HG02840 (cell line): ENCODE measurements at regions not wholly inside any gene's neighbourhood (a gene's known extent, or its start where the extent isn't known, plus 50 kb on each side); places are given as distances from the start of the nearest gene placed in this dataset.
"Not testable (repeated sequence)": the region's sequence is repeated elsewhere in the genome, so short reads cannot be mapped to it uniquely, and the experiment has no call there.

Experiments used
- ATAC-seq: cut with Tn5 transposase; IDR thresholded peaks from one replicate; pipeline ENCODE4 v1.9.1; 2021; ENCODE audit warnings: mild to moderate bottlenecking, moderate library complexity, moderate number of reproducible peaks; ENCODE audit not compliant: unreplicated experiment, low FRiP score

GRCh38 chr12:67107235-67107634 is 161.9 kb upstream of the CAND1 start:
- ATAC-seq = no peak

DNA sequence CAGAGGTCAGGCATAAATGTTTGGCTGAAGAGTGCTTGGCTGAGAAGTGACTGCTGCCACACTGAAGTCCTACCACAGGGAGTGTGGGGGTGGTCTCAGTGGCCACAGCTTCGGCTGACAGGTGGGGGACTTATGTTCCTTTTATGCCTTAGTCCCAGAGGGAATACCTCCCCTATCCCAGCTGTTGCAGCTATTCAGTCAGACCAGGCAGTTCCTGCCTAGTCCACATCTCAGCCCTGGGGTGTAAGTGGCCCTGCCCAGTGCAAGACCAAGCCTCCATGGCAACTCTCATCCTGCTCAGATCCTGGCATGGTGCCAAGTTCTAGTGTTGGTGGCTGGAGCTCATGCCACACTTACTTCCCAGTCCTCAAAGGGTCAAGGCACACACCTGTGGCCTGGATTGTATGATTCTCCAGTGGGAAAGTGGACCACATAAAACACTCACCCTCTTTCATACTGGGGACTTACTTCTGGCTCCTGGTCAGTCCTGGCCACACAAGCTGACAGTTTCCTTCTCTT is 161.3 kb upstream of the CAND1 start:
- ATAC-seq = no peak

- not testable (repeated sequence) for ATAC-seq
Measured at GRCh38 chr12:67110345-67110744, 158.8 kb upstream of the CAND1 start.

DNA sequence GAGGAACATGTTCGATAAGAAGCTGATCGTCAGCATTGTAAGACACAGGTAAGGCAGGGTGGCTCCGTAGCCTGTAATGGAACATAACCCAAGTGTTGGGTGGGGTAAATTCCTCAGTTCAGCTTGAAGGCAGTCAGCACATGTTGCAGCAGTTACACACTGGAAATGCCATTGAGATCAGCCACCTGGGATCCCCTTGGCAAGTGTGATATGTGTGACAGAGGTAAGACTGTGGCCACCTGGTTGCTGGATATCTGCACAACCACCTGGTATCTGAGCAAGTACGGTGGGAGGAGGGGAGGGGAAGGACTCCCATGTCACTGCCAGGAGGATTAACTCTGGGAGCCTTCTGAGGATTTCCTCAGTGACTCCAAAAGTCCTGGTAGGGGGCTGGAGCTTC is 158.0 kb upstream of the CAND1 start:
- no peak for ATAC-seq

DNA sequence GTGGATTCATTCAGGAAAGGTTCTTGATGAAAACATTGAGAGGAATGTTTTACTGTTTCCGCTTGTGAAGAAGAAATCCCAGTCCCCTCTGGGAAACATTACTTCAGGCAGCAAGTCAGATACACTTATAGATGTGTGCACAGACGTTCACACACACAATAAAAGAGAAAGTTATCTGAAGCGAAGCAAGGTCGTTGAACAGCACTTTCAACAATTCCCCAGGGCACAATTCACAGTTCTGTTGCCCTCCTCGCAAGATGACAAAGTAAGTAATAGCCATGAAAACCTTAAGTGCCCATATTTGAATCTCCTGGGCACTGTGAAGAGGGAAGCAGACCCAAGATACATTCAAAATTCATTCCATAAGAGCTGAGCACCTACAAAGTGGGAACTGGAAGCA is 156.6 kb upstream of the CAND1 start:
- ATAC-seq = no peak

- no peak for ATAC-seq
Measured at GRCh38 chr12:67116134-67116533, 153.0 kb upstream of the CAND1 start.

DNA sequence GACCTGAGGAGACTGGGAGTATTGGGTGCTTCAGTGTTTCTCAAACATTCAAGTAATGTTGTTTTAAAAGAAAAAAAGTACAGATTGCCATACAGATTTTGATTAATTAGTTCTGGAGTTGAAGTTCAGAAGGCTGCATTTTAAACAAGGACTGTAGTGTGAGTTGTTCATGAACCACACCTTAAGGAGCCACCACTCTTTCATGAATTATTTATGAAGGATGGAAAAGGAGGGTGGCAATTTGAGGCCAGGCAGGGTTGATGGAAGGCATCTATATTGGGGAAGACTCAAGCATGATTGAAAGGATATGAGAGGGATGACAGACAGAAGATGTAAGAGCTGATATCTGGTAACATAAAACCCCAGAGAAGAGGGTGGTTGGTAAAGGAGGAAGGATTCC is 146.6 kb upstream of the CAND1 start:
- ATAC-seq = no peak

GRCh38 chr12:67137256-67137655 is 131.9 kb upstream of the CAND1 start:
- ATAC-seq = no peak

DNA sequence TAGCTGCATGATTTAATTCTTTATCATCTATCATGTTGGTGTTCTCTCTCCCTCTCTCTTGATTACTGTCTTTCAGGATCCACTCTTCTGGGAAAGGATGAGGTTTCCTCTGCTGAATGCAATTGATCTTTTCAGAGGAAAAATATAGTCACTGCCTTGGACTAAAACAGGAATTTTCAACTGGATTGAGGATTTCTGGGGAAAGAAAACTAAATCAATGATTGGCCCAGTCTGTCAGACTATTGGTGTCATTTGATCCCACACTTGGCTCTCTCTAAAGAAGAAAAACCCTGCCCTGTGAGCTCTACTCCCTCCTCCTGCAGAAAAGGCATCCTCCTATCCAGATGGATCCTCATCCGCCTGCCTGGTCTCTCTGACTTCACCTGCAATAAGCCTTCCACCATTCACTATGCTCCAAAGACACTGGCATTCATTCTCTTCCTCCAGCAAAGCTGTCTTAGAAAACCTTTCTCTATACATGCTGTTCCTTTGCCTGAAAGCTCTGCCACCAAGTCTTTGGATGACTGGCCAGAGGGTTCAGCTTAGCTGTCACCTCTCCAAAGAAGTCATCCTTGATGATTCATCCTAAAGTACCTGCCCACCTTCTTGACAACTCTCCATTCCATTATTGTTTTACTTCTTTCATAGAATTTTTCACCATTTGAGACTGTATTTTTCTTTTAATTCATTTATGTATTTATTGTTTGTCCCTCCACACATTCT is 127.7 kb upstream of the CAND1 start:
- no peak for ATAC-seq

DNA sequence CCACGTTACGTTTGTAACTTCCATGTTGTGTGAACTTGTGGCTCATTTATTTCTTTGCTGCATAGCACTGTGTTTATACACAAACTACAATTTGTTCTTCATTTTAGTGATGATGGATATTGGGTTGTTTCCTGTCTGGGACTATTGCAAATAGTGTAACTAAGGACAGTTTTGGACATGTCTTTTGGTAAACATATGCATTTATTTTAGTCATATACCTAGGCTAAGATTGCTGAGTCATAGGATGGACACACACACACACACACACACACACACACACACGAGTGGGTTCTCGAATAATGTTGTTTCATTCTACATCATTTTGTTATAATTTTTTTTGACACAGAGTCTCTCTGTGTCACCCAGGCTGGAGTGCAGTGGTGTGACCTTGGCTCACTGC is 123.5 kb upstream of the CAND1 start:
- ATAC-seq = no peak

DNA sequence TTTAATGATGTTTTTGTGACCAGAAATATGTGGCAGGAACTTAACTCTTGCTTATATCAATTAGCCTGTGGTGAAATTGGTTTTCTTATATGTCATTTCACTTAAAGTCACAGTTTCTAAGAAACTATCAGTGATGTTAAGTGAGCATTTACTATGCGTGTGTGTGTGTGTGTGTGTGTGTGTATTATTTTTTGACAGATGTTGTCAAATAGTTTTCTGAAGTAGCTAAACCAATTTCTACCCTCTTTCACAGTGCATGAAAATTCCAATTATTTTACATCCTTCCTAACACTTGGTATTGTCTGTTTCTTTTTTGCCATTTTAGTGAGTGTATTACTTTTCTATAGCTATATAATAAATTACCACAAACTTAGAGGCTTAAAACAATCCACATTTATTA is 122.1 kb upstream of the CAND1 start:
- no peak for ATAC-seq

DNA sequence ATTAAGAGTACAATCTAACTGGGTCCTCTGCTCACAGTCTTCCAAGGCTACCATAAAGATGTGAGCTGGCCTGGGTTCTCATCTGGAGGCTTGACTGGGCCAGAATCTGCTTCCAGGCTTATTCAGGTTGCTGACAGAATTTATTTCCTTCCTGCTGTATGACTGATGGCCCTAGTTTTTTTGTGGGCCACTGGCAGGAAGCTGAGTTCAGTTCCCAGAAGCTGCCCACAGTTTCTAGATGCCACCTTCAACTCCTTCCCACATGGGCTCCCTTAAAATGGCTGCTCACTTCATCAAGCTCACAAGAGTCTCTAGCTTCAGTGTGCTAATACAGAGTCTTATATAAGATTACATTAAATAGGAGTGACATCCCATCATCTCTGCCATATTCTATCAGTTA is 121.7 kb upstream of the CAND1 start:
- ATAC-seq = no peak

DNA sequence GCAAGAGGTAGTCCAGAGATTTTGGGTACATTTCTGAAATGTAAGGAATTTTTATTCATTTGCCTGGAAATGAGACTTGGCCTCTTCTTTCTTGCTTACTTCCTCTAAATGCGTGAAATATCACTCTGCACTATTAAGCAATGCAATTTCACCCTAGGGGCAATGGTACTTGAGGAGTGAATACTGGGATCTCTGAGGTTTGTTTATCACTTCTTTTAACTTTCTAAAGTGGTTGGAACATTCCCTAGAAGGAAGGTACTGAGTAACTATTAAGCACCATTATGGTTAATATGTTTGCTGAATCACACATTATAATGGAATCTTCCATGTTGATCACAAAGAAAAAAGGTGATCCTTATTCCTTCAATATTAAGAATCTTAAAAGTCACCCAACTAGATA is 120.9 kb upstream of the CAND1 start:
- ATAC-seq = no peak

GRCh38 chr12:67151886-67152285 is 117.3 kb upstream of the CAND1 start:
- no peak for ATAC-seq

- no peak for ATAC-seq
Measured at GRCh38 chr12:67152451-67152850, 116.7 kb upstream of the CAND1 start.

DNA sequence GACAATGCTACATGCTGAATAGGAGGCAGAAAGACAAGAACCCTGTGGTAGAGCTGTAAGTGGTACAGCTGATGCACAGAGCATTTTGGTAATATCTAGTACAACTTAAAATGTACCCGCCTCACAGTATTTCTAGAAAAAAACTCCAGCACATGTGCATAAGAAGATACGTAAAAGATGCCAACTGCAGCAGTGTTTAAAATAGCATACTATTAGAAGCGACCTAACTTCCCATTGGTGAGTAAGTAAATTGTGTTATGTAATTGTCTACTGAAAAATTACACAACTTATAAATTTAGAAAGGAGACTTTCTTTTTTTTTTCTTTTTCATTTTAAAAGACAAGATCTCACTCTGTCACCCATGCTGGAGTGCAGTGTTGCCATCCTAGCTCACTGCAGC is 114.3 kb upstream of the CAND1 start:
- no peak for ATAC-seq

GRCh38 chr12:67155863-67156262 is 113.3 kb upstream of the CAND1 start:
- ATAC-seq = no peak

- ATAC-seq = no peak
Measured at GRCh38 chr12:67161322-67161918, 107.7 kb upstream of the CAND1 start.

GRCh38 chr12:67173258-67173657 is 95.9 kb upstream of the CAND1 start:
- ATAC-seq = no peak

DNA sequence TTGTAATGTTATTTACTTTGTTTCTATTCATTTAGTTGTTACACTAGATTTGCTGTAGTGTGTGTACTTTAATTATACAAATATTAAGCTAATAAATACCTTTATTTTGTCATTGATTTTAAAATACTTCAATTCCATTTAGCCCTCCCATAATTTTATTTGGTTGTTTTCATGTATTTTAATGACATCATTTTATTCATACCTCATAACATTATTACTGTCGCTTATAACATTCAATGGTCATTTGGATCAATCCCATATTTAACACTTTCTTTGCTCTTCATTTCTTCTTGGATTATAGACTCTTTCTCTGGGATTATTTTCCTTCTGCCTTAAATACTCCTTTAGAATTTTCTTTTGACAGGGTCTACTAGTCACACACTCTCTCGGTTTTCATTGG is 86.6 kb upstream of the CAND1 start:
- no peak for ATAC-seq

DNA sequence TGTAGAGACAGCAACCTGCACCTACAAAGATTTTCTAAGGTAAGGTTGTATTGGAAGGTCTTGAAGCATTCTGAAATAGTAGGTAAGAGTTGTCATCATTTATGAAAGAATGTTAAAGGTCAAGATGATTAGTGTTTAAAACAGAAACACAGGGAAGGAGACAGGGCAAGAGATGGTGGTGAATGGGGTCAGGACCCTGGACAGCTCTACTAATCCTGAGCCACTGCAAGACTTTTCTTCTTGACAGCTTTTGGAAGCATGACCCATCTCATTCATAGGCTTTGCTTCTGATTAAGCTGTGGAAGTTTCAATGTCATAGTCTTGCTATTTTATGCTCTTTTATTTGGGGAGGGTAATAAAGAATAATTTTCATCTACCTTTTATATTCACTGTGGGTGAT is 75.5 kb upstream of the CAND1 start:
- ATAC-seq = no peak

DNA sequence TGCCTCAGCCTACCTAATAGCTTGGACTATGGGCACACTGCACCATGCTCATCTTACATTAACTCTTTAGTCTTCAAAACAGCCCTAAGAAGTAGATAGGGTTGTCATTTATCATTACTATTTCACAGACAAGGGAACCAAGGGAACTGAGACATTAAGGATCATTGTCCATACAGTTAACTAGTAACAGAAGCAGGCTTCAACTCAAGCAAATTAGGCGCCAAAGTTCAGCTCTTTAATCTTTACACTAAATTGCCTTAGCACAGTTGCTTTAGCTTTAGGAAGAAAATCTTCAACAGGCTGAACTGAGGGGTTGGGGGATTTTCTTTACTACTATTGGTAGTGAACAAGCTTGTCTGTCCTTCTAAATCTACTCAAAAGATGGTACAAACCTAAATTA is 68.8 kb upstream of the CAND1 start:
- no peak for ATAC-seq
